Femur (tissue), 1 donor: ENCODE measurements at regions not wholly inside any gene's neighbourhood (a gene's known extent, or its start where the extent isn't known, plus 50 kb on each side); places are given as distances from the start of the nearest gene placed in this dataset.
"Not testable (repeated sequence)": the region's sequence is repeated elsewhere in the genome, so short reads cannot be mapped to it uniquely, and the experiment has no call there.

ENCODE experiments used
- DNase-seq: peaks from one replicate; pipeline ENCODE4 v3.0.0-alpha.2; 2017

GRCh38 chr10:106280896-106281460 lies 883.5 kb downstream of the SORCS1 start:
- no peak for DNase-seq

GRCh38 chr10:106278383-106278782 lies 886.1 kb downstream of the SORCS1 start:
- DNase-seq, result no peak

- DNase-seq, result no peak
Observed at GRCh38 chr10:106271237-106271636, 893.3 kb downstream of the SORCS1 start.

- no peak for DNase-seq
Observed at GRCh38 chr10:106268000-106268399, 896.5 kb downstream of the SORCS1 start.

GRCh38 chr10:106267591-106267990 lies 896.9 kb downstream of the SORCS1 start:
- no peak for DNase-seq

- not testable (repeated sequence) for DNase-seq
Observed at GRCh38 chr10:106257432-106257831, 907.1 kb downstream of the SORCS1 start.

GRCh38 chr10:106255111-106255678 lies 909.3 kb downstream of the SORCS1 start:
- no peak for DNase-seq

- no peak for DNase-seq
Observed at GRCh38 chr10:106254071-106254470, 910.4 kb downstream of the SORCS1 start.

GRCh38 chr10:106252541-106252940 lies 912.0 kb downstream of the SORCS1 start:
- DNase-seq, result no peak

GRCh38 chr10:106251573-106251972 lies 912.9 kb downstream of the SORCS1 start:
- DNase-seq, result no peak

- no peak for DNase-seq
Observed at GRCh38 chr10:106242301-106242700, 922.2 kb downstream of the SORCS1 start.

- no peak for DNase-seq
Observed at GRCh38 chr10:106226828-106227227, 937.7 kb downstream of the SORCS1 start.

GRCh38 chr10:106226142-106226541 lies 938.4 kb downstream of the SORCS1 start:
- DNase-seq, result no peak

- DNase-seq, result no peak
Observed at GRCh38 chr10:106224676-106225075, 939.8 kb downstream of the SORCS1 start.

GRCh38 chr10:106217627-106218026 lies 946.9 kb downstream of the SORCS1 start:
- no peak for DNase-seq

GRCh38 chr10:106216085-106216484 lies 948.4 kb downstream of the SORCS1 start:
- DNase-seq, result no peak

- DNase-seq, result no peak
Observed at GRCh38 chr10:106214243-106214642, 950.3 kb downstream of the SORCS1 start.

GRCh38 chr10:106213493-106213892 lies 951.0 kb downstream of the SORCS1 start:
- DNase-seq, result no peak

GRCh38 chr10:106198275-106198674 lies 966.2 kb downstream of the SORCS1 start:
- DNase-seq, result no peak

- no peak for DNase-seq
Observed at GRCh38 chr10:106189292-106189691, 975.2 kb downstream of the SORCS1 start.

- no peak for DNase-seq
Observed at GRCh38 chr10:106185951-106186350, 978.6 kb downstream of the SORCS1 start.

- DNase-seq, result no peak
Observed at GRCh38 chr10:106183041-106183440, 981.5 kb downstream of the SORCS1 start.

- no peak for DNase-seq
Observed at GRCh38 chr10:106182542-106182941, 982.0 kb downstream of the SORCS1 start.

- DNase-seq, result no peak
Observed at GRCh38 chr10:106181501-106181900, 983.0 kb downstream of the SORCS1 start.

- no peak for DNase-seq
Observed at GRCh38 chr10:106179430-106179829, 985.1 kb downstream of the SORCS1 start.
